Gastroesophageal sphincter (tissue), 3 donors: ENCODE measurements at regions not wholly inside any gene's neighbourhood (a gene's known extent, or its start where the extent isn't known, plus 50 kb on each side); places are given as distances from the start of the nearest gene placed in this dataset.

Experiments
- CTCF ChIP-seq, 4 experiments: fragments of 200-600 bp in 2 of 4; fragments of 450-650 bp in 2 of 4; sonication (generic) in 1 of 4; IDR thresholded peaks; one replicate each; pipeline ENCODE4 v1.5.1; 2017 to 2019; ENCODE audit warnings: antibody characterized with exemption in 4 of 4, mild to moderate bottlenecking in 2 of 4, moderate library complexity in 2 of 4
- POLR2A ChIP-seq, 2 donors: fragments of 450-650 bp; IDR thresholded peaks; one replicate each; pipeline ENCODE4 v1.6.1; 2017; ENCODE audit warnings: antibody characterized with exemption in 2 of 2, mild to moderate bottlenecking in 2 of 2, moderate library complexity in 1 of 2
- POLR2AphosphoS5 ChIP-seq: sonication (generic); formaldehyde crosslinking; IDR thresholded peaks from one replicate; pipeline ENCODE4 v1.6.1; 2017; ENCODE audit warnings: antibody characterized with exemption

- no peak for TF ChIP-seq CTCF (IDR thresholded peaks at IDR 0.05)
- no peak for TF ChIP-seq POLR2A (IDR thresholded peaks at IDR 0.05)
- TF ChIP-seq POLR2AphosphoS5, result no peak
Measured at GRCh38 chr14:58751788-58752187, 114.0 kb downstream of the DACT1 start.
